ENCODE measurements at regions not wholly inside any gene's neighbourhood (a gene's known extent, or its start where the extent isn't known, plus 50 kb on each side); places are given as distances from the start of the nearest gene placed in this dataset.

DNA sequence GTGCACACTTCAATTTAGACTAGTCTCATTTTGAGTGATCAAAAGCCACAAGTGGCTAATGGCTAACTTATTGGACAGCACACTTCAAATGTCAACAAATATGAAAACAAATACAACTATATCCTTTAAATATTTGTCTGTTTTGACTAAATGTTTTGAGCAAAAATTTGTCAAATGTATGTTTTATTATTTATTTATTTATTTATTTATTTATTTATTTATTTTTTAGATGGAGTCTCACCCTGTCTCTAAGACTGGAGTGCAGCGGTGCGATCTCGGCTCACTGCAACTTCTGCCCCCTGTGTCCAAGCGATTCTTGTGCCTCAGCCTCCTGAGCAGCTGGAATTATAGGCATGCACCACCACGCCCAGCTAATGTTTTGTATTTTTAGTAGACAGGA, 1392.1 kb upstream of the WWC1 start:
- TF ChIP-seq YY1 (IDR thresholded peaks at IDR 0.05) (no peak), TAF1 (conservative IDR thresholded peaks at IDR 0.05) (no peak), GABPA (IDR thresholded peaks at IDR 0.05 in 1 of 2, conservative IDR thresholded peaks at IDR 0.05 in 1 of 2) (no peak), RAD21 (IDR thresholded peaks at IDR 0.05) (no peak), SP1 (IDR thresholded peaks at IDR 0.05) (no peak), EGR1 (IDR thresholded peaks at IDR 0.05; ENCODE audit: low read depth in 2 of 2) (no peak), RXRA (IDR thresholded peaks at IDR 0.05) (no peak), HNF4A (conservative IDR thresholded peaks at IDR 0.05) (no peak), FOXA1 (IDR thresholded peaks at IDR 0.05) (no peak)
- TF ChIP-seq, protein P1, sequence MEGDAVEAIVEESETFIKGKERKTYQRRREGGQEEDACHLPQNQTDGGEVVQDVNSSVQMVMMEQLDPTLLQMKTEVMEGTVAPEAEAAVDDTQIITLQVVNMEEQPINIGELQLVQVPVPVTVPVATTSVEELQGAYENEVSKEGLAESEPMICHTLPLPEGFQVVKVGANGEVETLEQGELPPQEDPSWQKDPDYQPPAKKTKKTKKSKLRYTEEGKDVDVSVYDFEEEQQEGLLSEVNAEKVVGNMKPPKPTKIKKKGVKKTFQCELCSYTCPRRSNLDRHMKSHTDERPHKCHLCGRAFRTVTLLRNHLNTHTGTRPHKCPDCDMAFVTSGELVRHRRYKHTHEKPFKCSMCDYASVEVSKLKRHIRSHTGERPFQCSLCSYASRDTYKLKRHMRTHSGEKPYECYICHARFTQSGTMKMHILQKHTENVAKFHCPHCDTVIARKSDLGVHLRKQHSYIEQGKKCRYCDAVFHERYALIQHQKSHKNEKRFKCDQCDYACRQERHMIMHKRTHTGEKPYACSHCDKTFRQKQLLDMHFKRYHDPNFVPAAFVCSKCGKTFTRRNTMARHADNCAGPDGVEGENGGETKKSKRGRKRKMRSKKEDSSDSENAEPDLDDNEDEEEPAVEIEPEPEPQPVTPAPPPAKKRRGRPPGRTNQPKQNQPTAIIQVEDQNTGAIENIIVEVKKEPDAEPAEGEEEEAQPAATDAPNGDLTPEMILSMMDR (IDR thresholded peaks at IDR 0.05; ENCODE audit: low read depth, low read length, missing input control) = no peak
- TF ChIP-seq, protein P2, sequence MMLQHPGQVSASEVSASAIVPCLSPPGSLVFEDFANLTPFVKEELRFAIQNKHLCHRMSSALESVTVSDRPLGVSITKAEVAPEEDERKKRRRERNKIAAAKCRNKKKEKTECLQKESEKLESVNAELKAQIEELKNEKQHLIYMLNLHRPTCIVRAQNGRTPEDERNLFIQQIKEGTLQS (IDR thresholded peaks at IDR 0.05) = no peak
- TF ChIP-seq, protein P3, sequence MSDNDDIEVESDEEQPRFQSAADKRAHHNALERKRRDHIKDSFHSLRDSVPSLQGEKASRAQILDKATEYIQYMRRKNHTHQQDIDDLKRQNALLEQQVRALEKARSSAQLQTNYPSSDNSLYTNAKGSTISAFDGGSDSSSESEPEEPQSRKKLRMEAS (IDR thresholded peaks at IDR 0.05) = no peak
- TF ChIP-seq, protein P4, sequence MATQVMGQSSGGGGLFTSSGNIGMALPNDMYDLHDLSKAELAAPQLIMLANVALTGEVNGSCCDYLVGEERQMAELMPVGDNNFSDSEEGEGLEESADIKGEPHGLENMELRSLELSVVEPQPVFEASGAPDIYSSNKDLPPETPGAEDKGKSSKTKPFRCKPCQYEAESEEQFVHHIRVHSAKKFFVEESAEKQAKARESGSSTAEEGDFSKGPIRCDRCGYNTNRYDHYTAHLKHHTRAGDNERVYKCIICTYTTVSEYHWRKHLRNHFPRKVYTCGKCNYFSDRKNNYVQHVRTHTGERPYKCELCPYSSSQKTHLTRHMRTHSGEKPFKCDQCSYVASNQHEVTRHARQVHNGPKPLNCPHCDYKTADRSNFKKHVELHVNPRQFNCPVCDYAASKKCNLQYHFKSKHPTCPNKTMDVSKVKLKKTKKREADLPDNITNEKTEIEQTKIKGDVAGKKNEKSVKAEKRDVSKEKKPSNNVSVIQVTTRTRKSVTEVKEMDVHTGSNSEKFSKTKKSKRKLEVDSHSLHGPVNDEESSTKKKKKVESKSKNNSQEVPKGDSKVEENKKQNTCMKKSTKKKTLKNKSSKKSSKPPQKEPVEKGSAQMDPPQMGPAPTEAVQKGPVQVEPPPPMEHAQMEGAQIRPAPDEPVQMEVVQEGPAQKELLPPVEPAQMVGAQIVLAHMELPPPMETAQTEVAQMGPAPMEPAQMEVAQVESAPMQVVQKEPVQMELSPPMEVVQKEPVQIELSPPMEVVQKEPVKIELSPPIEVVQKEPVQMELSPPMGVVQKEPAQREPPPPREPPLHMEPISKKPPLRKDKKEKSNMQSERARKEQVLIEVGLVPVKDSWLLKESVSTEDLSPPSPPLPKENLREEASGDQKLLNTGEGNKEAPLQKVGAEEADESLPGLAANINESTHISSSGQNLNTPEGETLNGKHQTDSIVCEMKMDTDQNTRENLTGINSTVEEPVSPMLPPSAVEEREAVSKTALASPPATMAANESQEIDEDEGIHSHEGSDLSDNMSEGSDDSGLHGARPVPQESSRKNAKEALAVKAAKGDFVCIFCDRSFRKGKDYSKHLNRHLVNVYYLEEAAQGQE (IDR thresholded peaks at IDR 0.05) = no peak

All from liver (tissue), 3 donors.